K562 (cell line): ENCODE measurements at regions not wholly inside any gene's neighbourhood (a gene's known extent, or its start where the extent isn't known, plus 50 kb on each side); places are given as distances from the start of the nearest gene placed in this dataset.

ENCODE experiments used
- ATAC-seq: fragments of 200-7000 bp; cut with Tn5 transposase; 3 replicates; pipeline ENCODE4 v1.9.1; 2020; ENCODE audit warnings: moderate library complexity
- BruUV-seq: library from RNA; stranded (reverse); fragments of 400-500 nt; replicated peaks from 2 replicates; lab custom pipeline; 2021; lab: Mats Ljungman, UMichigan
- CTCF ChIA-PET: fragments of 300-600 bp; formaldehyde crosslinking; extraction: SDS; loops from one replicate; lab custom pipeline; 2021; ENCODE audit warnings: low intra/inter-chr PET ratio; lab: Yijun Ruan, JAX
- POLR2A ChIA-PET: fragments of 300-600, 350-650 bp; sonication (Branson Sonifier 250); formaldehyde crosslinking; extraction: SDS; loops from one replicate; lab custom pipeline; 2021; ENCODE audit warnings: antibody characterized with exemption, inconsistent platforms; lab: Yijun Ruan, JAX
- DNase-seq, 4 experiments: peaks; one replicate each; pipeline versions ENCODE4 v3.0.0 to v3.0.0-alpha.2; 2011 to 2018; ENCODE audit warnings: low spot score in 3 of 4, mixed read lengths in 3 of 4; ENCODE audit errors: extremely low read depth in 1 of 4
- FAIRE-seq: peaks from 2 replicates; lab custom pipeline; 2011; peaks lifted over from hg19 to GRCh38; lab: Jason Lieb, UNC
- H2AFZ ChIP-seq: 2 replicates; pipeline ENCODE4 v1.6.0; 2011; ENCODE audit warnings: low read depth, low read length, control low read depth, inconsistent platforms
- H3K27ac ChIP-seq: fragments of 200-600 bp; 3 replicates; pipeline ENCODE4 v1.8.0; 2011; ENCODE audit warnings: low read depth, mild to moderate bottlenecking, control low read depth, inconsistent platforms, low read length, moderate library complexity, mixed read lengths; ENCODE audit errors: extremely low read depth
- H3K27me3 ChIP-seq, 2 experiments: fragments of 300-600 bp in 1 of 2; 2 replicates in 1 of 2; 3 replicates in 1 of 2; pipeline versions ENCODE4 v1.6.0 to v1.8.0; 2011; ENCODE audit warnings: inconsistent platforms in 2 of 2, low read length in 2 of 2, mild to moderate bottlenecking in 1 of 2, mixed read lengths in 1 of 2, moderate library complexity in 1 of 2; ENCODE audit not compliant: control insufficient read depth in 2 of 2, insufficient read depth in 2 of 2
- H3K36me3 ChIP-seq: fragments of 300-600 bp; 3 replicates; pipeline ENCODE4 v1.8.0; 2011; ENCODE audit warnings: mild to moderate bottlenecking, low read length, inconsistent platforms; ENCODE audit not compliant: control insufficient read depth, insufficient read depth
- H3K4me1 ChIP-seq, 2 experiments: fragments of 200-600 bp in 1 of 2; replicated peaks in 1 of 2; 2 replicates in 1 of 2; 3 replicates in 1 of 2; pipeline versions ENCODE4 v1.5.1 to v1.8.0; 2011; ENCODE audit warnings: inconsistent platforms in 2 of 2, low read length in 2 of 2, mild to moderate bottlenecking in 1 of 2, mixed read lengths in 1 of 2, moderate library complexity in 1 of 2; ENCODE audit not compliant: control insufficient read depth in 2 of 2, insufficient read depth in 2 of 2
- H3K4me2 ChIP-seq: 2 replicates; pipeline ENCODE4 v1.6.1; 2011; ENCODE audit warnings: low read length, control low read depth, inconsistent platforms, mixed read lengths; ENCODE audit not compliant: insufficient read depth
- H3K4me3 ChIP-seq: fragments of 200-600 bp; sonication (generic), shearing (Covaris generic); 2 replicates; pipeline ENCODE4 v1.5.1; 2016; ENCODE audit warnings: control low read depth, inconsistent platforms
- H3K79me2 ChIP-seq: fragments of 200-600 bp; 3 replicates; pipeline ENCODE4 v1.8.0; 2011; ENCODE audit warnings: low read length, inconsistent platforms; ENCODE audit not compliant: control insufficient read depth, insufficient read depth
- H3K9ac ChIP-seq, 2 experiments: 2 replicates each; pipeline versions ENCODE4 v1.6.0 to v1.6.1; 2011; ENCODE audit warnings: low read depth in 2 of 2, low read length in 2 of 2, control low read depth in 1 of 2, inconsistent platforms in 1 of 2, mild to moderate bottlenecking in 1 of 2, mixed read lengths in 1 of 2; ENCODE audit not compliant: insufficient read depth in 1 of 2
- H3K9me1 ChIP-seq: one replicate; pipeline ENCODE4 v1.6.0; 2011; ENCODE audit warnings: inconsistent platforms, mild to moderate bottlenecking, low read length, moderate library complexity; ENCODE audit not compliant: control insufficient read depth, insufficient read depth
- H3K9me3 ChIP-seq: replicated peaks from 2 replicates; pipeline ENCODE4 v1.5.1; 2011; ENCODE audit warnings: low read depth, low read length, inconsistent platforms; ENCODE audit not compliant: control insufficient read depth, insufficient read depth
- H4K20me1 ChIP-seq: replicated peaks from 2 replicates; pipeline ENCODE4 v1.6.1; 2011; ENCODE audit warnings: low read length, inconsistent platforms, mixed read lengths; ENCODE audit not compliant: control insufficient read depth, insufficient read depth
- CHAMP1 ChIP-seq: fragments of 450-650 bp; IDR thresholded peaks from 2 replicates; pipeline ENCODE4 v1.6.1; 2016; ENCODE audit warnings: mild to moderate bottlenecking
- CTBP1 ChIP-seq: fragments of 450-650 bp; IDR thresholded peaks from 2 replicates; pipeline ENCODE4 v1.6.1; 2016; ENCODE audit warnings: borderline replicate concordance
- DACH1 ChIP-seq: fragments of 450-650 bp; IDR thresholded peaks from 2 replicates; pipeline ENCODE4 v1.6.1; 2018; ENCODE audit not compliant: partially characterized antibody
- DIDO1 ChIP-seq: fragments of 450-650 bp; IDR thresholded peaks from 2 replicates; pipeline ENCODE4 v1.6.1; 2016; ENCODE audit warnings: low read depth, missing biosample characterization, missing genetic modification characterization
- GTF2A2 ChIP-seq: IDR thresholded peaks from 2 replicates; pipeline ENCODE4 v1.6.1; 2016; ENCODE audit warnings: mild to moderate bottlenecking, missing genetic modification characterization, missing compliant biosample characterization
- HLTF ChIP-seq: fragments of 450-650 bp; IDR thresholded peaks from 2 replicates; pipeline ENCODE4 v1.6.1; 2016
- MAFK ChIP-seq: IDR thresholded peaks from 2 replicates; pipeline ENCODE4 v1.6.1; 2011; ENCODE audit warnings: low read length, improper control_type of control experiment
- MAX ChIP-seq: sonication (generic); formaldehyde crosslinking; IDR thresholded peaks from 2 replicates; pipeline ENCODE4 v1.9.0; 2022; ENCODE audit warnings: mild to moderate bottlenecking, missing genetic modification reagents
- MLX ChIP-seq, 2 experiments: fragments of 450-650 bp in 1 of 2; sonication (generic) in 1 of 2; formaldehyde crosslinking; conservative IDR thresholded peaks; 2 replicates each; pipeline versions ENCODE4 v1.4.0 to v1.8.1; 2020 to 2022; ENCODE audit warnings: mild to moderate bottlenecking in 1 of 2, missing genetic modification reagents in 1 of 2
- PML ChIP-seq: IDR thresholded peaks from 2 replicates; pipeline ENCODE4 v1.6.1; 2012; ENCODE audit warnings: low read length, inconsistent platforms
- SMAD4 ChIP-seq: fragments of 250-450 bp; sonication (Bioruptor Pico); conservative IDR thresholded peaks from 2 replicates; pipeline ENCODE4 v1.8.0; 2021; ENCODE audit warnings: inconsistent platforms, mild to moderate bottlenecking, moderate library complexity
- STAT6 ChIP-seq: sonication (generic); formaldehyde crosslinking; IDR thresholded peaks from 2 replicates; pipeline ENCODE4 v1.8.1; 2023; ENCODE audit warnings: mild to moderate bottlenecking, missing genetic modification reagents
- ZFX ChIP-seq: sonication (generic); formaldehyde crosslinking; IDR thresholded peaks from 2 replicates; pipeline ENCODE4 v1.8.0; 2022; ENCODE audit warnings: mild to moderate bottlenecking, missing genetic modification reagents, moderate library complexity
- WGBS: fragments of 100-300 bp; shearing (Covaris generic); methylation state at CpG from one replicate; pipeline ENCODE4 v1.1.6; 2016; ENCODE audit warnings: low coverage, mixed read lengths; ENCODE audit not compliant: insufficient coverage; ENCODE audit errors: missing lambda C conversion rate; 5-methylcytosine and 5-hydroxymethylcytosine counted together
- in situ Hi-C: fragments of 300-500 bp; cut with MboI; formaldehyde crosslinking; loops from 4 replicates; pipeline ENCODE4 v1.15.0; 2018; ENCODE audit warnings: inconsistent platforms, mixed read lengths
- intact Hi-C: fragments of 100-400 bp; cut with micrococcal nuclease; formaldehyde crosslinking; loops from 2 replicates; pipeline ENCODE4 v1.14.2; 2022
- TF ChIP-seq, protein P1 (sequence below): fragments of 250-450 bp; sonication (Bioruptor Pico); IDR thresholded peaks from 2 replicates; pipeline ENCODE4 v1.4.0; 2020; ENCODE audit warnings: mild to moderate bottlenecking, moderate library complexity

GRCh38 chrY:12357655-12358054 lies 343.4 kb upstream of the USP9Y start:
- no peaks in the 10 kb centered on the region for H3K36me3 ChIP-seq
- no peaks in the 10 kb centered on the region for H3K27me3 ChIP-seq
- DNase-seq (no peak), FAIRE-seq (no peak), ATAC-seq (no peak)
- ChIA-PET CTCF (no interaction called here), POLR2A (no interaction called here)
- in situ Hi-C loops: no loop called here
- no peak overlapping the region for H3K9ac ChIP-seq
- no TSS peak for BruUV-seq
- intact Hi-C loops: no loop called here
- H2AFZ ChIP-seq: no peak overlapping the region
- H3K79me2 ChIP-seq: no peaks in the 10 kb centered on the region
- H3K9me1 ChIP-seq: no peaks in the 10 kb centered on the region
- H3K27ac ChIP-seq: no peak overlapping the region
- no peak overlapping the region for H3K4me3 ChIP-seq
- no peaks in the 10 kb centered on the region for H3K9me3 ChIP-seq
- no peaks in the 10 kb centered on the region for H4K20me1 ChIP-seq
- no peaks in the 10 kb centered on the region for H3K4me1 ChIP-seq
- WGBS: no CpG with 5 or more reads among the region's 6 CpGs
- no peak overlapping the region for H3K4me2 ChIP-seq
- TF ChIP-seq CHAMP1 (no peak), MAX (CRISPR knock-in tag) (no peak), DIDO1 (tag) (no peak), ZFX (no peak), MAFK (no peak), HLTF (no peak), MLX (CRISPR knock-in tag; conservative IDR thresholded peaks at IDR 0.05) (no peak), CTBP1 (no peak), DACH1 (no peak), PML (no peak), STAT6 (CRISPR knock-in tag) (no peak), GTF2A2 (no peak), SMAD4 (CRISPR knock-in tag) (no peak)
- TF ChIP-seq, protein P1, sequence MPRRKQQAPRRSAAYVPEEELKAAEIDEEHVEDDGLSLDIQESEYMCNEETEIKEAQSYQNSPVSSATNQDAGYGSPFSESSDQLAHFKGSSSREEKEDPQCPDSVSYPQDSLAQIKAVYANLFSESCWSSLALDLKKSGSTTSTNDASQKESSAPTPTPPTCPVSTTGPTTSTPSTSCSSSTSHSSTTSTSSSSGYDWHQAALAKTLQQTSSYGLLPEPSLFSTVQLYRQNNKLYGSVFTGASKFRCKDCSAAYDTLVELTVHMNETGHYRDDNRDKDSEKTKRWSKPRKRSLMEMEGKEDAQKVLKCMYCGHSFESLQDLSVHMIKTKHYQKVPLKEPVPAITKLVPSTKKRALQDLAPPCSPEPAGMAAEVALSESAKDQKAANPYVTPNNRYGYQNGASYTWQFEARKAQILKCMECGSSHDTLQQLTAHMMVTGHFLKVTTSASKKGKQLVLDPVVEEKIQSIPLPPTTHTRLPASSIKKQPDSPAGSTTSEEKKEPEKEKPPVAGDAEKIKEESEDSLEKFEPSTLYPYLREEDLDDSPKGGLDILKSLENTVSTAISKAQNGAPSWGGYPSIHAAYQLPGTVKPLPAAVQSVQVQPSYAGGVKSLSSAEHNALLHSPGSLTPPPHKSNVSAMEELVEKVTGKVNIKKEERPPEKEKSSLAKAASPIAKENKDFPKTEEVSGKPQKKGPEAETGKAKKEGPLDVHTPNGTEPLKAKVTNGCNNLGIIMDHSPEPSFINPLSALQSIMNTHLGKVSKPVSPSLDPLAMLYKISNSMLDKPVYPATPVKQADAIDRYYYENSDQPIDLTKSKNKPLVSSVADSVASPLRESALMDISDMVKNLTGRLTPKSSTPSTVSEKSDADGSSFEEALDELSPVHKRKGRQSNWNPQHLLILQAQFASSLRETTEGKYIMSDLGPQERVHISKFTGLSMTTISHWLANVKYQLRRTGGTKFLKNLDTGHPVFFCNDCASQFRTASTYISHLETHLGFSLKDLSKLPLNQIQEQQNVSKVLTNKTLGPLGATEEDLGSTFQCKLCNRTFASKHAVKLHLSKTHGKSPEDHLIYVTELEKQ (CRISPR knock-in tag): no peak
